Stimulated activated CD8-positive, alpha-beta memory T cell treated with anti-CD3 and anti-CD28 coated beads, Interleukin-15, amount 100 ng/mL, for 48 hours (primary cell): ENCODE measurements at regions not wholly inside any gene's neighbourhood (a gene's known extent, or its start where the extent isn't known, plus 50 kb on each side); places are given as distances from the start of the nearest gene placed in this dataset.

Source experiments
- DNase-seq, 2 donors: peaks; one replicate each; pipeline ENCODE4 v3.0.0-alpha.2; 2020; ENCODE audit warnings: low read depth in 2 of 2

DNA sequence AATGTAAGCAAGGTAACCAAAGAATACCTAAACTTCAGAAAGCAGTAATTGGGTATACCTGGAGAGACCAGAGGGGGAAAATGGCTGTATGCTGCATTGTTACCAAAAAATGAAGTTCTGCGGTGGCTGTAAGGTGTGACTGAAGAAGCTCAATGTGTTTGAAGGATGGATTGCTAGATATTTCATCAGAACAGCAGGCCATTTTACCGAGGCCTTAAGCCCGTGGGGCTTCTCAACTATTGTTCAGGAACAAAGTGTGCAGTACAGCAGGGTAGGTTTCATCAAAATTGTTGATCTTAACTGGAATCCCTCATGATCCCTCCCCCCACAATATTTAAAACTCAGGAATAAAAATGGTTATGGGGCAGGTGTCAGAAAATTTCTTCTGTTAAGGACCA lies 204.0 kb upstream of the GHITM start:
- DNase-seq, result no peak

DNA sequence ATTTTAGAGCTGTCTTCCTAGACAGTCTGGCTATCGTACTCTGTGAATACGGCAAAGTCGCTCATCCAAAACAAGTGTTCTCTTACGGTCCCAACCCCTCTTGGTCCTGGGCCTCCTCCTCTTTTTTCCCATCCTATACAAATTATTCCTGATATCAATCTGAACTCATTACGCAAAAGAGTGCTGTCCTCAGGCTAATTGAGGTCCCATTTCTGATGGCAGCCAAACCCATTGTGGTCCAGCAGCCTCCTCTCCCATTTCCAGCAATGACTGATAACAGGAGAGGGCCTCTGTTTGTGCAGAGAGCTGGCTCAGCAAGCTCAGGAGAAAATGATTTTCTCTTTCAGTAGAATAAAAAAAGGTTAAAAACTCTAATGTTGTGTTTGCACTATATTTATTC lies 203.4 kb upstream of the GHITM start:
- no peak for DNase-seq

DNA sequence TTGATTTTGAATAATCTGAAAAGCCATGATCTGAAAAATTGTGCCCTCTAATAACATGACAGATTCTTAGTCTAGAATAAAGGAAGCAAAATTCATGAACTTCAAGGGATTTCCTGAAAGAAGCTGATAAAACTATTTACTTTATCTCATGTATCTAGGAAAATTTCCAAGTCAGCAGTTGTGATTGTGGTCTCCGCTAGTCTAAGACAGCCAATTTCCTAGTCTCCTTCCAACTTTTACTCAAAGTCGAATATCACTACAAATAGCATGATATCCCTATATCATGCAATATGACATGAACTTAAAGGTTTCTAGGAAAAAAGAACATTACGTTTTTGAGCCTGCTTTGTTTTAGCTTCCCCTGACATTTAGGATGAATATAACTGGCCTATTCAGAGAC lies 202.1 kb upstream of the GHITM start:
- no peak for DNase-seq

DNA sequence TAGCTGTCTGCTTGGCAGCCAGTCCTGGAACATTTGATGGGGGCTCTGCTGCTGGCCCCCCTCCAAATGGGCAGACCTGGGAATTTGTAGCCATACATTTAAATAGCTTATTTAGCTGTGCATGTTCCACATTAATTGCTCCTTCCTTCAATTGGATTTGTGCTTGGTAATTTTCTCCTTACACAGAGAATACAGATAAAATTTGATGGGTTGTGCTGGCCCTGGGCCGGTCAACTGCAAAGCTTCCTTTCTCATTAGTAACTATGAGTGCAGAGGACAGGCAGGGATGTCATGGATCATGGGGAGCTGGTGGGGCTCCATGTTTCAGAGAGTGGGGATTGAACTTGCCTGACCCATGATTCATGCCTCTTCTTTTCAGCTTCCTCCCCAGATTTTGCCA lies 201.5 kb upstream of the GHITM start:
- DNase-seq, result no peak

DNA sequence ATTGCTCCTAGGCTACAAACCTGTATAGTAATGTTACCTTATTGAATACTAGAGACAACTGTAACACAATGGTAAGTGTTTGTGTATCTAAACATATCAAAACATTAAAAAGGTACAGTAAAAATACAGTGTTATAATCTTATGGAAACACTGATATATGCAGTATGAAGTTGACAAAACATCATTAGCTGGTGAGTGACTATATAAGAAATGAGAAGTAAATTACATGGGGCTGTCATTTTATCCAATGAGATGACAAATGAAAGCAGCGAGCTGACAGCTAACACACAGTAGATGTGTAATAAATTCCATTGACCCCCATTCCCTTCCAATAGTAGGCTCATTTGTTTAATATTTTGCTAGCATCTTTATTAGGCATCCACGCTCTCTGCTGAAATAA lies 198.1 kb upstream of the GHITM start:
- DNase-seq, result no peak

DNA sequence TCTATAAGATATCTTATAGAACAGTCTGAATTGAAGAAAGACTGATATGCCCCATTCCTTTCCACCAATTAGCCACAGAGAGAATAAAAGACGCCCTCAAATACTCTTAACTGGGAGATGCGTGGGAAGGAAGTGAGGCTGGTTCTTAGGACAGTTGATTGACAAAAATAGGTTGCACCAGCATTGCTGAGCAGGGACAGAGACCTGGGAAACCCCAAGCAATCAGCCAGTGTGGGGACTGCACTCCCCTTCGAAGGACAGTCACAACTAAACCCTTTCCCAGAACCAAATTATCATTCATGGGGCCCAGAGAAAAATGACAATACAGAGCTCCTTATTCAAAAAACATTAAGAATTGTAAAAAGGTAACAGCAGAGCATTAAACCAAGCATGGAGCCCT lies 196.9 kb upstream of the GHITM start:
- no peak for DNase-seq

DNA sequence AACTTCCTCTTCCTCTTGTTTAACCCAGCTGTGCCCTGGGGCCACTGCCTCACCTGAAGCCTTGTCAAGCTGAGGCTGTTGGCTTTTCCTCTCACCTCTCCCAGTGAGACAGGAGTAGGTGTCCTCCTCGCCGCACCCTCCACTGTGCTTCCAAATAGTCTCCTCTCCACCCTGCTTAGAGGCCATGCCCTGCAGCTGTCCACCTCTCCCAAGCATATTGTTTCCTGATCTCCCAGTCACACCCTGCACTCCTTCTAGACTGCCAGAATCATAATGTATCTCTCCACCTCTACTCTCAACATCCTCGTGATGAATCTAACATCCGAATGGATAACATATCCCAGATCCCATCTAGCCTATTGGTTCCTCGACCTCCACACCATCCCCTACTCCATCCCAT lies 196.3 kb upstream of the GHITM start:
- DNase-seq, result no peak

DNA sequence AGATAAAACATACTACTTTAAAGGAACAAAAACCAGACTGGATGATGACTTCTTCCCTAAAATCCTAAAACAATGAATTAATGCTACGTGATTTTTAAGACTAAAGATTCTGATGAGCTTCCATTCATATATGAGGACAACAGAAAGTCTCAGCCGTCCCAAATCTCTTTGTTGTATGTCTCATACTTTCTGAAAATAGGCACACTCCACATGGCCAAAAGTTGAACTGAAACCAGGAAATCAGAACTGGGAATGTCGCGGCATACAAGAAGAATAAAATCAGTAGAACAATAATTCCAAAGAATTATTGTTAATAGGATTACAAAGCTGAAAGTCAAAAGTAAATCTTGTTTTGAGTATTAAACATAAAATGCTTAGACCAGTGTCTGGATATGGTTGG lies 195.4 kb upstream of the GHITM start:
- no peak for DNase-seq

DNA sequence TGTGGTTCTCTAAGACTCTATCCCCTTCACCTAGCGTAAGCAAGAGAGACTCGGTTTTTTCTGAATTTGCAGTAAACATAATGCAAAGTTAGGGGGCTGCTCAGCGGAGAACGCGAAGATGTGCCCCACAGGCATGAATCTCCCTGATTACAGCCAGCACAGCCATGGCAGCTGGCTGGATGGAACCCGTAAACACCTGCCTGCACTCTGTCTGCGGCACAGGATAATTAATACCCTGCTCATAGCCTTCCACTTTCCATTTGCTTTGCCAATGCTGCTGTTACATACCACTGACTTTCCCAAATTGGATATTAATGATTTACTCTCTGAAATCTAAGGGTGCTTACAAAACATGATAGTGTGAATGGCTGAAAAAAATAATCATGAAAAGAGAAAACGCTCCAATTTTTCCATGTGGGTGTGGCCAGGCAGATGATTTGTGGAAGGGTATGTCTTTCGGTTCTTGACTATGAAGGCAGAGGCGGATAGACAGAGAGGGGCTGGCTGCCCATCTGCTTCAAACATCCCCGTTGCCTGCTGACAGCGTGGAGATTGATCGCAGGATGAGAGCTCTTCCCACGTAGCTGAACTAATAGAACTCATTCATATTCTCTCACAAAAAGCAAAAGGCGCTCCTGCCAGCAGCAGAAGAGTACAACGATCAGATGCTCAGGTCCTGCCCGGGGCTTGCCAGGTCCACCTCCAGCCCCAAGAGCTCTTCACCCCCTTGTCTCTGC lies 193.2 kb upstream of the GHITM start:
- no peak for DNase-seq

DNA sequence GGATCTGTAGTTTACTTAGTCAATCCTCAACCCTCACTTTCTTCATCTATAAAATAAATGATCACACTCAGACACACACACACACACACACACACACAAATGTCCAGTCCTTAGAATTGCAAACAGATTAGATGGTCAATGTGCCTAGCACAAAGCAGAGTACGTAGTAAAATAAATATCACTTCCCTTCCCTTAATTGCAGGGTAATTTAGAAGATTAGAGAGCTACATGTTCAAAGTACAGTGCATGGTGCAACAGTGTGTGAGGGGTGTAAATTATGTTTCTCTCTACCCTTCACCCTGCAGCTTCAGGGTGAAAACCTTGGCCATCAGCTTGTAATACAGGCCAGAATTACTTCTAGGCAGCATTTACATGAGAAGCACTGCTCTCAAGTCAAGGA lies 187.0 kb upstream of the GHITM start:
- no peak for DNase-seq

DNA sequence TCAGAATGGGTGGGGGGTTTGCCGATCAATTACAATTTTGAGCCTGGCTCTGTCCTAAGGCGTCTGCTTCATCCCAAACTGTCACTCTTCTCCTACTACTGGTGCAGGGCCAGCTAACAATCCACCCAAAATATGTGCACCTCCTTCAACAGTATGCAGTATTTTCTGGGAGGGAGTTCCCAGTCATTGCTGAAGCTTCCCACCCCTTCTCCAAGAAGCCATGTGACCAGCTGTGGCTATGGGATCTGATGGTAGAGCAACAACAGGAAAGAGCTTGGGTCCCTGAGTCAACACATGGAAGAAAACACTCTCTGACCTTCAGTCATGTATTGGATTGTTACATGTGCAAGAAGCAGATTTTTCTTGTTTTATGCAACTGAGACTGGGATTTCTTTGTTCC lies 185.7 kb upstream of the GHITM start:
- DNase-seq, result no peak

DNA sequence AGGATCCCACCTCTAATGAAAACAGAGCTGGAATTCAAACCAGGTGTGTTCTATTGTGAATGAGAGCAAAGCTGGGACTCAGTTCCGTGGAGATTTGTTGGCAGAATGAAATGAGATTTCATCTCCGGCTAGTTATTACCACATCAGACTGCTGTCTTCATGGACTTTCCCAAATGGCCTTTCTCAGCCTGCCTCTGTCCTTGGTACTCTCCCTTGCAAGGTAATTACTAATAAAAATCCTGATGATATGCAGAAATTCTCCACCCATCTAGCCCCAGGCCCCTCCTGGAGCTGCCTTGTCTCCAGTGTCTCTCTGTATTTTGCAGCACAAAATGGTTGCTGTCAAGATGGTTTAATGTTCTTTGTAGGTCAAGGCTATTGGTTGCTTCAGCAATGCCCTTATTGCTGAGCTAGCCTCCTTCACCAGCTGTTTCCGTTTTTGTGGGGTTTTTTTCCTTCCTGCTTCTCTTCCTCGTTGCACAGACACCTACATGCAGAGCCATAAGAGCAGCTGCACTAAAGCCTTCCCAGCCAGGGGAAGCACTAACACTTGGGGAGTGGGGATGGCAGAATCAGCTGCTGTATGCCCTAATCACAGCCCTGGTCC lies 185.0 kb upstream of the GHITM start:
- DNase-seq, result no peak

DNA sequence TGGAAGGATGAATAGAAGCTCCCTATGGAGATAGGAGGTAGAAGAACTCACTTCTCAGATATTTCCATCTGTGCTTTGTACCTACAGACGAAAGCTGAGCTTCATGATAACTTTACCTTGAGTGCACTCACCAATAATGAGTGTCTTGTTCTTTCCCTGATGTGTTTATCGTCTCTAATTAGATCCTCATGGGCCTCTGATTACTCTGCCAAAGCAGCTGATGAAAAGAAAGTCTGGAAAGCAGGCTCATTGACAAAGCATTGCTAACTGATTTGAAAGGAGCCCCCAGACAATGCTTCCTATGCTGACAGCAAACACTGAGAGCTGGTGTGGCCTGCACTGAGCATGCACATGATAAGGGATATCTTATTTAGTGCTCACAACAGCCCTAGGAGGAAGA lies 183.9 kb upstream of the GHITM start:
- DNase-seq, result no peak

DNA sequence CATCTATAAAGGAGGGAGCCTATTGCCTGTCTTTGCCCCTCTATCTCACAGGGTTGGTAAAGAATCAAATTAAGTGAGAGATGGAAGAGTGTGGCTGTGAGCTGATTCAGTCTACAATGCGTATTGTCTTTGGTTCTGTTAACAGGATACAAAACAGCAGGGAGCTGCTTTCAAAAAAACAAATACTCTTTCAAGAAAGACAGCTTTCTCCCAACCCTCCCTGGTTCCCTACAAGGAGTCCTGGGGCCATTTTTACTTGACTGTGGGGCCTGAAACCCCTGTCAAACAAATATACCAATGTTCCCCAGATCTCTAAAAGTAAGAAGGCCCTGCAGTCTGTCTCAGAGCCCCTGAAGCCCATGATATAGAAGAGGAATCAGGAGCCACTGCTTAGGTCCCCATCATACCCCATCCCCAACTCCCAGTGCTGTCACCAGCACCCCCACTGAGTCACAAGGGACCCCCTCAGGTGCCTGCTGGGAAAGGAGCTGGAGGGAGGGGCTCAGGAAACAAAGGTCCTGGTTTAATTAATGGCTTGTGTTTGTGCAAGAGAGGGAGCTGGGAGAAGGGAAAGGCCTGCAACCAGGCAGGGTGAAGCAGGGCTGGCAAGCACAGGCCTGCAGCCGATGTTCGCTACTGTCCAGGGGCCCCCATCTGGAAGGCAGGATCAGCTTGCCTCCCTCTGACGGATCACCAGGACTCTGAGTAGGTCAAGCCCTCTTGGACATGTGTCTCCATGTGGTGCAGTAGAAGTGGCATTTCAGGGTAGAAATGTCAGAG lies 182.0 kb upstream of the GHITM start:
- DNase-seq, result no peak

DNA sequence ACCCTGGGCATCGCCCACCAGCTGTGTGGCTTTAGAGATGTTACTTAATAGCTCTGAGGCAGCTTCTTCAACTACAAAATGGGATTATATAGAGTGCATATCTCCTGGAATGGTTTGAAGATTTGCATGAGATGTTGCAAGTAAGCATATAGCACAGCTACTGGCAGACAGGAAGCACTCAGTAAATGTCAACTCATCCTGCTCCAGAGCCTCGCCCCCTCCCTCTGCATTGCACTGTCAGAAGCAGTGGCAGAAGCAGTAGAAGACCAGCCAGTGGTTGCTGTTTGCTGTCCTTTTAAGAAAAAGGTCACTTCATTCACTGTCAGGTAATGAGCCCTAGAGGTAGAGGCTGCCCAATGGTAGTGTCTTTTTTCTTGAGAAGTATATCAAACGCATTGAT lies 180.0 kb upstream of the GHITM start:
- DNase-seq, result no peak

DNA sequence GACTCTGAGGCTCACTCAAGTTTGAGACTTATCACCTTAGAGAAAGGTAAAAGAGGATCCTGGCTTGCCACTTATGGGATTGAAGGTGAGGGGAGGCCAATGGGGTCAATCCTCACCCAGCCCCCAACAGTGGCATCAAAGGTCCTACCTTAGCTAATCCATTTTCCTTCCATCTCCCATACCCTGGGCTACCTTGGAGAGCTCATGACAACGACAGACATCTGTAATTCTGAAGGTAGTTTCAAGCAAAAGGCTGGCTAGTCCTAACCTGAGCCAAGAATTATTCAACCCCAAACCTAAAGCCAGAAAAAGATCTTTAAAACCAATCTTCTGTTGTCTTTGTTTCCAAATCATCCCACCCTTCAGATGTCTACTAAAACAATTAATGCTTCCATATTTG lies 179.2 kb upstream of the GHITM start:
- DNase-seq, result no peak

DNA sequence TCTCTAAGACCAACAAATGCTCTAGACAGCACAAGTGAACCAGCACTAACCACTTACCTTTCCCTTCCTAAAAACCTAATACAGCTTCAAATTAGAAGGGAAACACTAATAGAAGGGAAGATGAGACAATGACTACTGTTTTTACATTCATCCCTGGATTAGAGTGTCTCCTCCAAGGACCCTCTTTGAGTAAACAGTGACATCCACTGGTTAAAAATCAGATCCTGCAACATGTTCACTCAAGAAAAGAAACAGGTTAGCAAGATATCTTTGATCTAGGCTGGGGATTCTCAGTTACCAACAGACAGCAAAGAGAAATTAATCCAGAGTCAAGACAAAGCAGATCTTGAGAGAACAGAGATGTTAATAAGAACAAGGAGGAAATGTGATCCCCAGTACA lies 177.7 kb upstream of the GHITM start:
- DNase-seq, result no peak

DNA sequence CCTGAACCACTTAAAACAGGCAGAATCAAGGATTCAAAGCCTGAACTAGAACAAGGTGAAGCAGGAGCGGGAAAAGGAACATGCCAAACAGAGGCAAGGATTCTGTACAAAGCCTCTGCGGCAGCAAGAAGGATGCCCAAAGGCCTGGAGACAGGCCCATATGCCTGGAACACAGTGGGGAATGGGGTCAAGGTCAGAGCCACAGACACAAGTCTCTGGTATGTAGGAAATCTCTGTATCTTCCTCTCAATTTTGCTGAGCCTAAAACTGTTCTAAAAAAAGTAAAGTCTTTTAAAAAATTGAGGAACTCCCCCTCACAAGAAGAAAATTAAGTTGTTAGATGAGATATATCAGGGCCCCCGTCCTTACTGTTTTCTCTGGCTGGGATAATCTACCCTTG lies 175.9 kb upstream of the GHITM start:
- no peak for DNase-seq

DNA sequence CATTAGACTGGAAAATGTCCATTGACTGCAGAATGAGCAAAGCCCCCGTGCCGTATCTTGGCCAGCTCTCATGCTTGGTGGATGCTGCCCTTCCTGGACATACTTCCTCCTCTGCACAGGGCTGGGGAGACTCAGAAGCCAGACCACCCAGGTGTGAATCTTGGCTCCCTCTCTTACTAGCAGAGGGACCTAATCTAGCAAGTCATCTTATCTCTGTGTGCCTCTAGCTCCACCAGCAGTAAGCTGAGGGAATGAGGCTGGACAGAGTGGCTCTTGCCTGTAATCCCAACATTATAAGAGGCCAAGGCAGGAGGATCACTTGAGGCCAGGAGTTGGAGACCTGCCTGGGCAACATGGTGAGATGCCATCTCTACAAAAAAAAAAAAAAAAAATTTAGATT lies 173.8 kb upstream of the GHITM start:
- DNase-seq, result no peak

DNA sequence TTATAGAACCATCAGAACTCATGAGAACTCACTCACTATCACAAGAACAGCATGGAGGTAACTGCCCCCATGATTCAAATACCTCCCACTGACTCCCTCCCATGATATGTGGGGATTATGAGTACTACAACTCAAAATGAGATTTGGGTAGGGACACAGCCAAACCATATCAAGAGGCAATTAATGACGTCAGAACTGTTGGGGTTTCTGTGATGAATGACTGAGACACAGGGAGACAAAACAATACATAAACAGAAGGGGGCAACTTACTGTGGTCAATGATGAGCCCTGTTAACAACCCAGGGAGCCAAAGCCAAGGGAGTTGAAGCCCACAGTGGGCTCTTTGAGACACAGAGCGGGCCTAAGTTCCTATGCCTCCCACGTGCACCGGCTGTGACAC lies 171.3 kb upstream of the GHITM start:
- no peak for DNase-seq

DNA sequence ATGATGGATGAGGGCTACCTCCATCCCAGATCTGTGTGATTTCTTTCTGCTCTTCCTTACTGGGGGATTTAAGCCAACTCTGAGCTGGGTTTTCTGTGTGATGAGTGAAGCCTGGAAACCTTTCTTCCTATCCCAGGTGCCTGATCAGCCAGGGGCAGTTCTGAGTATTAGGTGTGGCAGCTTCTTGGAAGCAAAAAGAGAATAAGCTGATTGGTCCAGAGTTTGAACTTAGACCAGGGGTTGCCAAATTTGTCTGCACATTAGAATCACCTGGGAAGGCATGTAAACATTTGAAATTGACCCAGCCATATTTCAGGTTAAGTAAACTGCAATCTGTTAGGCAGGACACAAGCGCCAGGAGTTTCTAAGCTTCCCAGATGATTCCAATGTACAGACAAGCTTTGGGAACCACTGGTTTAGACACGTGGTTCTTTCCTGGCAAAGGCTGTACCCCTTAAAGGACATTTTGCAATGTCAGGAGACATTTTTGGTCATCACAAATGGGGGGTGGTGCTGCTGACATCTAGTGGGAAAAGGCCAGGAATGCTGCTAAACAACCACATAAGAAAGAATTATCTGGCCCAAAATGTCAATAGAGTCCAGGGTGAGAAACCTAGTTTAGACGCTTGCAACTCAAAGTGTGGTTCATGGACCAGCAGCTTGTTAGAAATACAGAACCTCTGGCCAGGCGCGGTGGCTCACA lies 160.5 kb upstream of the GHITM start:
- DNase-seq, result no peak

DNA sequence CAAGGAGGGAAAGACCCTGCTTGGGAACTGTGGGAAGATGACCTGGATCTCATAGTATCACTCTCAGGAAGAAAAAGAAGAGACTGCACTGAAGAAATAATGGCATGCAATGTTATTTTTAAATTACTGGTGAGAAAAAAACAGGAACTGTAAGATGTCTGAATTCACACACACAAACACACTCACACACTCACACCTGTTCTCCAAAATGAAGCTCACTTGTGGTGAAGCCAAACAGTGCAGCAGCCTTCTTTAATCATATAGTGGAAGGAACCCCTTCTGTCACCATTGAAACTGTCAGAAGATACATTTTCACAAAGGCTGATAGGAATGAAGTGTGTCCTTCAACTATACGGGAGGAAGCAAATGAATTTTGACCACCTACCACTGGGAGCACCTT lies 156.5 kb upstream of the GHITM start:
- no peak for DNase-seq
